SK-N-MC (cell line): ENCODE measurements at regions not wholly inside any gene's neighbourhood (a gene's known extent, or its start where the extent isn't known, plus 50 kb on each side); places are given as distances from the start of the nearest gene placed in this dataset.

Experiments
- DNase-seq: peaks from one replicate; pipeline ENCODE4 v3.0.0-alpha.2; 2011; ENCODE audit warnings: low read depth, low spot score
- H3K27ac ChIP-seq: fragments of 200-600 bp; sonication (generic); 2 replicates; pipeline ENCODE4 v1.5.1; 2016; ENCODE audit warnings: mixed run types
- H3K36me3 ChIP-seq: fragments of 200-600 bp; sonication (generic); 2 replicates; pipeline ENCODE4 v1.6.1; 2017; ENCODE audit warnings: antibody characterized with exemption, low read length, mixed read lengths; ENCODE audit not compliant: insufficient read depth
- H3K4me3 ChIP-seq: fragments of 200-600 bp; sonication (generic); 2 replicates; pipeline ENCODE4 v1.5.1; 2016
- H3K9ac ChIP-seq: fragments of 200-600 bp; sonication (generic); 2 replicates; pipeline ENCODE4 v1.8.0; 2017; ENCODE audit warnings: mixed run types, mixed read lengths; ENCODE audit not compliant: insufficient read length
- H3K9me3 ChIP-seq: fragments of 200-600 bp; sonication (generic); 2 replicates; pipeline ENCODE4 v1.6.1; 2017; ENCODE audit warnings: low read depth, mild to moderate bottlenecking, antibody characterized with exemption, low read length, moderate library complexity, mixed read lengths
- EZH2 ChIP-seq: fragments of 200-600 bp; sonication (generic); IDR thresholded peaks from one replicate; pipeline ENCODE4 v1.6.1; 2017; ENCODE audit warnings: antibody characterized with exemption
- FOXP2 ChIP-seq: optimal IDR thresholded peaks from 2 replicates; pipeline ENCODE3; 2011; ENCODE audit warnings: mild to moderate bottlenecking, moderate library complexity; ENCODE audit not compliant: insufficient read depth; ENCODE audit errors: extremely low read length, control extremely low read depth
- POLR2AphosphoS5 ChIP-seq: IDR thresholded peaks from 2 replicates; pipeline ENCODE4 v1.6.1; 2012; ENCODE audit warnings: mild to moderate bottlenecking, low read depth, low read length, borderline replicate concordance

- no peak for DNase-seq
- no peak overlapping the region for H3K27ac ChIP-seq
Observed at GRCh38 chr12:58363971-58364370, 422.6 kb downstream of the ATP23 start.

GRCh38 chr12:58364389-58365086 is 423.2 kb downstream of the ATP23 start:
- no peak for DNase-seq
- no peak overlapping the region for H3K9ac ChIP-seq
- TF ChIP-seq POLR2AphosphoS5 (no peak), FOXP2 (no peak), EZH2 (no peak)
- no peaks in the 10 kb centered on the region for H3K9me3 ChIP-seq
- peak overlapping the region; percentile 71 for H3K27ac ChIP-seq
- peak overlapping the region; percentile 40 for H3K4me3 ChIP-seq
- no peaks in the 10 kb centered on the region for H3K36me3 ChIP-seq

More at GRCh38 chr12:58363971-58364370, 422.6 kb downstream of the ATP23 start:
- Histone ChIP-seq H3K9me3 (no peaks in the 10 kb centered on the region), H3K36me3 (no peaks in the 10 kb centered on the region), H3K4me3 (no peak overlapping the region), H3K9ac (no peak overlapping the region)
- no peak for TF ChIP-seq EZH2
- TF ChIP-seq POLR2AphosphoS5: no peak
- no peak for TF ChIP-seq FOXP2

GRCh38 chr12:58365087-58365390 is 423.7 kb downstream of the ATP23 start:
- no peak for TF ChIP-seq EZH2
- H3K9ac ChIP-seq: no peak overlapping the region
- peak overlapping the region; percentile 40 for H3K4me3 ChIP-seq
- no peak for DNase-seq
- H3K9me3 ChIP-seq: no peaks in the 10 kb centered on the region
- peak overlapping the region; percentile 71 for H3K27ac ChIP-seq
- H3K36me3 ChIP-seq: no peaks in the 10 kb centered on the region

GRCh38 chr12:58367041-58367440 is 425.7 kb downstream of the ATP23 start:
- TF ChIP-seq FOXP2: no peak
- no peak for TF ChIP-seq EZH2
- no peak for TF ChIP-seq POLR2AphosphoS5

GRCh38 chr12:58368001-58368400 is 426.6 kb downstream of the ATP23 start:
- Histone ChIP-seq H3K4me3 (no peak overlapping the region), H3K9me3 (no peaks in the 10 kb centered on the region), H3K9ac (no peak overlapping the region), H3K36me3 (no peaks in the 10 kb centered on the region), H3K27ac (no peak overlapping the region)
- DNase-seq: no peak
- TF ChIP-seq FOXP2 (no peak), EZH2 (no peak), POLR2AphosphoS5 (no peak)

More at GRCh38 chr12:58367041-58367440, 425.7 kb downstream of the ATP23 start:
- Histone ChIP-seq H3K27ac (no peak overlapping the region), H3K9ac (no peak overlapping the region), H3K36me3 (no peaks in the 10 kb centered on the region), H3K4me3 (no peak overlapping the region), H3K9me3 (no peaks in the 10 kb centered on the region)
- DNase-seq: no peak

GRCh38 chr12:58369576-58369975 is 428.2 kb downstream of the ATP23 start:
- Histone ChIP-seq H3K4me3 (no peak overlapping the region), H3K27ac (no peak overlapping the region), H3K9ac (no peak overlapping the region), H3K36me3 (no peaks in the 10 kb centered on the region), H3K9me3 (no peaks in the 10 kb centered on the region)
- no peak for DNase-seq
- TF ChIP-seq FOXP2 (no peak), POLR2AphosphoS5 (no peak), EZH2 (no peak)

GRCh38 chr12:58372298-58372697 is 430.9 kb downstream of the ATP23 start:
- TF ChIP-seq EZH2: no peak
- no peak for TF ChIP-seq POLR2AphosphoS5
- no peak for TF ChIP-seq FOXP2
- H3K4me3 ChIP-seq: no peak overlapping the region
- H3K36me3 ChIP-seq: no peaks in the 10 kb centered on the region
- no peak overlapping the region for H3K27ac ChIP-seq
- H3K9ac ChIP-seq: no peak overlapping the region
- DNase-seq: no peak
- no peaks in the 10 kb centered on the region for H3K9me3 ChIP-seq

- H3K4me3 ChIP-seq: no peak overlapping the region
- no peaks in the 10 kb centered on the region for H3K36me3 ChIP-seq
- DNase-seq: no peak
- TF ChIP-seq EZH2: no peak
- no peak for TF ChIP-seq FOXP2
- no peak for TF ChIP-seq POLR2AphosphoS5
- H3K9me3 ChIP-seq: no peaks in the 10 kb centered on the region
- H3K9ac ChIP-seq: no peak overlapping the region
- H3K27ac ChIP-seq: no peak overlapping the region
Observed at GRCh38 chr12:58378028-58378427, 436.7 kb downstream of the ATP23 start.

GRCh38 chr12:58381546-58381945 is 440.2 kb downstream of the ATP23 start:
- DNase-seq: no peak
- TF ChIP-seq FOXP2 (no peak), POLR2AphosphoS5 (no peak), EZH2 (no peak)
- Histone ChIP-seq H3K4me3 (no peak overlapping the region), H3K9me3 (no peaks in the 10 kb centered on the region), H3K9ac (no peak overlapping the region), H3K36me3 (no peaks in the 10 kb centered on the region), H3K27ac (no peak overlapping the region)
